RWPE2 (cell line): ENCODE measurements at regions not wholly inside any gene's neighbourhood (a gene's known extent, or its start where the extent isn't known, plus 50 kb on each side); places are given as distances from the start of the nearest gene placed in this dataset.
"Not testable (repeated sequence)": the region's sequence is repeated elsewhere in the genome, so short reads cannot be mapped to it uniquely, and the experiment has no call there.

Experiments used
- ATAC-seq: fragments of 200-7000 bp; cut with Tn5 transposase; 3 replicates; pipeline ENCODE4 v1.9.1; 2021; ENCODE audit warnings: low read depth
- DNase-seq: peaks from one replicate; pipeline ENCODE4 v3.0.0-alpha.2; 2020; ENCODE audit warnings: low spot score
- H3K27ac ChIP-seq: fragments of 450-650 bp; 2 replicates; pipeline ENCODE4 v1.5.1; 2017; ENCODE audit warnings: mild to moderate bottlenecking; ENCODE audit not compliant: poor library complexity, severe bottlenecking
- H3K27me3 ChIP-seq: fragments of 250-450 bp; sonication (Bioruptor Pico); 2 replicates; pipeline ENCODE4 v1.5.1; 2021; ENCODE audit warnings: mild to moderate bottlenecking, moderate library complexity; ENCODE audit not compliant: insufficient read depth, poor library complexity, severe bottlenecking
- H3K36me3 ChIP-seq: fragments of 250-450 bp; sonication (Bioruptor Pico); 2 replicates; pipeline ENCODE4 v1.5.1; 2020; ENCODE audit warnings: low read depth, mild to moderate bottlenecking, moderate library complexity
- H3K4me1 ChIP-seq: fragments of 250-450 bp; sonication (Bioruptor Pico); 2 replicates; pipeline ENCODE4 v1.5.1; 2021; ENCODE audit warnings: mild to moderate bottlenecking, moderate library complexity; ENCODE audit not compliant: insufficient read depth, poor library complexity, severe bottlenecking
- H3K4me3 ChIP-seq: fragments of 250-450 bp; sonication (Bioruptor Pico); 2 replicates; pipeline ENCODE4 v1.5.1; 2021; ENCODE audit warnings: mild to moderate bottlenecking, moderate library complexity; ENCODE audit not compliant: severe bottlenecking
- H3K9me3 ChIP-seq: fragments of 250-450 bp; sonication (Bioruptor Pico); 2 replicates; pipeline ENCODE4 v1.5.1; 2021; ENCODE audit warnings: mild to moderate bottlenecking, moderate library complexity; ENCODE audit not compliant: severe bottlenecking
- TF ChIP-seq, protein P1 (sequence below): fragments of 450-650 bp; IDR thresholded peaks from one replicate; pipeline ENCODE4 v1.5.1; 2017; ENCODE audit warnings: mild to moderate bottlenecking, moderate library complexity; ENCODE audit not compliant: poor library complexity, severe bottlenecking

DNA sequence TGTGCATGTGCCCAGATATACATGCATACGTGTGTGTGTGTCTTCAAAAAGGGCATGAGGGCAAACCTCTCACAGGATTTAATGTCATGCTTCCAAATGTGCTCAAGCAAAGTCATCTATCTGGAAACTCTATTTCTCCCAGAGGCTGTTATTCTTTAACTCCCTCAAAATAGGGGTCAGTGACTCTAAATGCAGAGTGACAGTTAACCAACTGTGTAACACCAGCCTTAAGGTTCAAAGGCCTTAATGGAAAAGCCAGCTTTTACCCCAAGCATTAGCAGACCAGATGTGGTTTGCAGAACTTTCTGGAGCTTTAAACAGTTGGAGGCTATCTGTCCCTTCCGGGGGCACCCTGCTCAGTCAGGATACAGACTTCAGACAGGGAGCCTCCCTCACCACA lies 70.4 kb upstream of the SLC7A14 start:
- no peaks in the 10 kb centered on the region for H3K27me3 ChIP-seq
- H3K4me1 ChIP-seq: no peaks in the 10 kb centered on the region
- H3K36me3 ChIP-seq: no peaks in the 10 kb centered on the region
- DNase-seq (no peak), ATAC-seq (no peak)
- no peak overlapping the region for H3K27ac ChIP-seq
- H3K9me3 ChIP-seq: no peaks in the 10 kb centered on the region
- TF ChIP-seq, protein P1, sequence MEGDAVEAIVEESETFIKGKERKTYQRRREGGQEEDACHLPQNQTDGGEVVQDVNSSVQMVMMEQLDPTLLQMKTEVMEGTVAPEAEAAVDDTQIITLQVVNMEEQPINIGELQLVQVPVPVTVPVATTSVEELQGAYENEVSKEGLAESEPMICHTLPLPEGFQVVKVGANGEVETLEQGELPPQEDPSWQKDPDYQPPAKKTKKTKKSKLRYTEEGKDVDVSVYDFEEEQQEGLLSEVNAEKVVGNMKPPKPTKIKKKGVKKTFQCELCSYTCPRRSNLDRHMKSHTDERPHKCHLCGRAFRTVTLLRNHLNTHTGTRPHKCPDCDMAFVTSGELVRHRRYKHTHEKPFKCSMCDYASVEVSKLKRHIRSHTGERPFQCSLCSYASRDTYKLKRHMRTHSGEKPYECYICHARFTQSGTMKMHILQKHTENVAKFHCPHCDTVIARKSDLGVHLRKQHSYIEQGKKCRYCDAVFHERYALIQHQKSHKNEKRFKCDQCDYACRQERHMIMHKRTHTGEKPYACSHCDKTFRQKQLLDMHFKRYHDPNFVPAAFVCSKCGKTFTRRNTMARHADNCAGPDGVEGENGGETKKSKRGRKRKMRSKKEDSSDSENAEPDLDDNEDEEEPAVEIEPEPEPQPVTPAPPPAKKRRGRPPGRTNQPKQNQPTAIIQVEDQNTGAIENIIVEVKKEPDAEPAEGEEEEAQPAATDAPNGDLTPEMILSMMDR: no peak
- H3K4me3 ChIP-seq: no peak overlapping the region

DNA sequence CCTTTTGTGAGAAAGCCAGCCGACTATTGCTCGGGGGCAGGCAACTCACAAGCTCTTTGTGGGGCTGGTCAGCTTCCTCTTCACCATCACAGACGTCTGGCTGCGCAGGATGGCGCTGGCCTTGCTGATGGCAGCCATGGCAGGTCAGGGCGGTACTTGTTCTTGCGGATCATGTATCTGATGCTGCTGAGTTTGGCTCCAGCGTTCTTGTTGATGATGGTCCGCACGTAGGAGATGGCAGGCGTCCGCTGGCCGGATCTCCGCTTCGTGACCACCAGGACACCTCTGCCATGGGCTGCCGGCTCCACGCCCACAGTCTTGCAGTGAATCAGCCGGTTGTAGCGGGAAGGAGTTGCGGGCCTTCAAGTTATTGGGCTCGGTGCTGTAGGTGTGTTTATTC lies 67.9 kb upstream of the SLC7A14 start:
- ATAC-seq (no peak), DNase-seq (no peak)
- H3K4me1 ChIP-seq: no peaks in the 10 kb centered on the region
- H3K27me3 ChIP-seq: no peaks in the 10 kb centered on the region
- no peaks in the 10 kb centered on the region for H3K36me3 ChIP-seq
- TF ChIP-seq, protein P1: no peak
- H3K9me3 ChIP-seq: no peaks in the 10 kb centered on the region
- no peak overlapping the region for H3K27ac ChIP-seq
- H3K4me3 ChIP-seq: no peak overlapping the region

DNA sequence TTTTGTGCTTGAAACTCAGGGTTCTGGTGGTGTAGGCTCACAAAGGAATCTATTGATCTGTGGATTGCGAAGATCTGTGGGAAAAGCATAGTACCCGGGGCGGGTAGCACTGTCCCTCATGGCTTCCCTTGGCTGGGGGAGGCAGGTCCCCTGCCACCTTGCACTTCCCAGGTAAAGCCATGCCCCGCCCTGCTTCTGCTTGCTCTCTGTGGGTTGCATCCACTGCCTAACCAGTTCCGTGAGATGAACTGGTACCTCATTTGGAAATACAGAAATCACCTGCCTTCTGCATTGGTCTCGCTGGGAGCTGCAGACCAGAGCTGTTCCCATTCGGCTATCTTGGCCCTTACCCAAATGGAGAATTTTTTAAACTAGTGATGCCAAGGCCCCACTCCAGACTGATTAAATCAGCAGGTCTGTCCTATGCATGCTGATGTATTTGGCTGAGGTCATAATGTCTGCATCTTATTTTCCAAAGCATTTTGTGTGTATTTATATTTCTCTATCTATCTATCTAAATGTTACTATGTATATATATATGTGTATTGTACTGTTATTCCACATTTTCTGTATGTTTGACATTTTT lies 65.5 kb upstream of the SLC7A14 start:
- DNase-seq (no peak), ATAC-seq (no peak)
- Histone ChIP-seq H3K27ac (no peak overlapping the region), H3K27me3 (no peaks in the 10 kb centered on the region), H3K36me3 (no peaks in the 10 kb centered on the region), H3K4me3 (no peak overlapping the region), H3K9me3 (no peaks in the 10 kb centered on the region), H3K4me1 (no peaks in the 10 kb centered on the region)
- TF ChIP-seq, protein P1: no peak

DNA sequence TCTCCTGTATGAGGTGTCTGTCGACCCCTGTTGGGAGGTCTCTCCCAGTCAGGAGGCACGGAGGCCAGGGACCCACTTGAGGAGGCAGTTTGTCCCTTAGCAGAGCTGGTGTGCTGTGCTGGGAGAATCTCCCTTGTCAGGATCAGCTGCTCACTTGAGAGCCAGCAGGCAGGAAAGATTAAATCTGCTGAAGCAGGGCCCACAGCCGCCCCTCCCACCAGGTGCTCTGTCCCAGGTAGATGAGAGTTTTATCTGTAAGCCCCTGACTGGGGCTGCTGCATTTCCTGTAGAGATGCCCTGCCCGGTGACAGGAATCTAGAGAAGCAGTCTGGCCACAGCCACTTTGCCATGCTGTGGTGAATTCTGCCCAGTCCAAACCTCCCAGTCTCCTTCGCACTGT lies 64.7 kb upstream of the SLC7A14 start:
- not testable (repeated sequence) for H3K4me3 ChIP-seq, ATAC-seq, H3K27me3 ChIP-seq, H3K36me3 ChIP-seq, H3K4me1 ChIP-seq, DNase-seq, H3K9me3 ChIP-seq, H3K27ac ChIP-seq

DNA sequence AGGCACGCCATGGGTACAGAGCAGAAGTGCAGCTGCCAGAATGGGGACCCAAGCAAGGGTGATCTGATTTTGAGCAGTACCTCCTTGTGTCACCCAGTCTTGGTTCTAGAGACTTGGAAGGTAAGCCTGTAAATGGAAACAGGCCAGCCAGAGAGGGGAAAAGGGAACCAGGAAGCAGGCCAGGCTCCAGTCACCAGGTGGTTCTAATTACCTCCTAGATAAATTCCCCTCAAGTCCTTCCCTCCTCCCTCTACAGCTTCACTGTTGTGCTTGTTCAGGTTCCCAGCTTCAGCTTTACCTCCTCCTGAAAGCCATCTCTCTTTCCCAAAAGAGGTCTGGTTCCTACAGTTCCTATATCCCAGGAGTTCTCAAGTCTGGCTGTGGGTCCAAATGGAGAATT lies 58.8 kb upstream of the SLC7A14 start:
- DNase-seq (no peak), ATAC-seq (no peak)
- Histone ChIP-seq H3K36me3 (no peaks in the 10 kb centered on the region), H3K27ac (no peak overlapping the region), H3K4me1 (no peaks in the 10 kb centered on the region), H3K4me3 (no peak overlapping the region), H3K9me3 (no peaks in the 10 kb centered on the region), H3K27me3 (no peaks in the 10 kb centered on the region)
- TF ChIP-seq, protein P1: no peak
